ENCODE measurements at regions not wholly inside any gene's neighbourhood (a gene's known extent, or its start where the extent isn't known, plus 50 kb on each side); places are given as distances from the start of the nearest gene placed in this dataset.

- TF ChIP-seq ETV5 (CRISPR knock-in tag; IDR thresholded peaks at IDR 0.05; ENCODE audit: borderline replicate concordance) (peak; percentile 84; the same call in 1 of the 2 replicates), CBFB (CRISPR knock-in tag; IDR thresholded peaks at IDR 0.05) (no peak), TEF (CRISPR knock-in tag; IDR thresholded peaks at IDR 0.05) (peak; percentile 98), TOPORS (CRISPR knock-in tag; IDR thresholded peaks at IDR 0.05) (no peak), EHMT2 (IDR thresholded peaks at IDR 0.05; ENCODE audit: borderline replicate concordance, low read depth, low read length) (peak; percentile 82; the same call in 1 of the 2 replicates), ZNF713 (CRISPR knock-in tag; IDR thresholded peaks at IDR 0.05) (no peak), HMG20B (CRISPR knock-in tag; conservative IDR thresholded peaks at IDR 0.05) (peak; percentile 63; the same call in 1 of the 2 replicates), SAFB2 (CRISPR knock-in tag; IDR thresholded peaks at IDR 0.05; ENCODE audit: borderline replicate concordance, low read depth) (peak; percentile 8; the same call in 1 of the 2 replicates), JDP2 (CRISPR knock-in tag; IDR thresholded peaks at IDR 0.05; ENCODE audit: borderline replicate concordance) (no peak), HDAC1 (CRISPR knock-in tag; IDR thresholded peaks at IDR 0.05) (peak; percentile 74; the same call in 1 of the 2 replicates), MED13 (CRISPR knock-in tag; IDR thresholded peaks at IDR 0.05) (no peak), FOXK1 (CRISPR knock-in tag; IDR thresholded peaks at IDR 0.05; ENCODE audit: borderline replicate concordance, low read depth) (peak; percentile 71; the same call in 1 of the 2 replicates), TCF12 (IDR thresholded peaks at IDR 0.05) (no peak), TCF12 (CRISPR knock-in tag; IDR thresholded peaks at IDR 0.05) (peak; percentile 39; the same call in 1 of the 2 replicates), BCL6 (CRISPR knock-in tag; IDR thresholded peaks at IDR 0.05) (peak; percentile 80), IRF2 (CRISPR knock-in tag; IDR thresholded peaks at IDR 0.05) (no peak), ZNF335 (CRISPR knock-in tag; IDR thresholded peaks at IDR 0.05) (peak; percentile 56; the same call in 1 of the 2 replicates), SMC3 (IDR thresholded peaks at IDR 0.05; ENCODE audit: low read length) (0 out of 2 replicates have a peak, but pooled peaks have one; percentile 20), MAZ (IDR thresholded peaks at IDR 0.05; ENCODE audit: borderline replicate concordance, low read depth, low read length) (no peak), MAZ (CRISPR knock-in tag; IDR thresholded peaks at IDR 0.05; ENCODE audit: low read depth) (peak; percentile 70), MTA1 (CRISPR knock-in tag; IDR thresholded peaks at IDR 0.05; ENCODE audit: borderline replicate concordance) (no peak), STAG1 (CRISPR knock-in tag; IDR thresholded peaks at IDR 0.05) (peak; percentile 20; the same call in 1 of the 2 replicates), ZNF792 (CRISPR knock-in tag; IDR thresholded peaks at IDR 0.05) (peak; percentile 83; the same call in 1 of the 2 replicates), RAD21 (CRISPR knock-in tag; IDR thresholded peaks at IDR 0.05) (0 out of 2 replicates have a peak, but pooled peaks have one; percentile 4), FOXP1 (IDR thresholded peaks at IDR 0.05) (peak; percentile 59), FOXP1 (CRISPR knock-in tag; IDR thresholded peaks at IDR 0.05) (peak; percentile 93), ETV6 (CRISPR knock-in tag; conservative IDR thresholded peaks at IDR 0.05) (no peak), ZBTB7A (CRISPR knock-in tag; IDR thresholded peaks at IDR 0.05) (0 out of 2 replicates have a peak, but pooled peaks have one; percentile 54), BRD4 (CRISPR knock-in tag; IDR thresholded peaks at IDR 0.05) (no peak; the same call in 1 of the 2 replicates), SRSF1 (optimal IDR thresholded peaks at IDR 0.05; ENCODE audit: low read depth, low read length) (no peak), PHF5A (CRISPR knock-in tag; IDR thresholded peaks at IDR 0.05; ENCODE audit: low read depth, unreplicated experiment) (no peak), NR2C2 (CRISPR knock-in tag; IDR thresholded peaks at IDR 0.05; ENCODE audit: borderline replicate concordance) (0 out of 2 replicates have a peak, but pooled peaks have one; percentile 64), ARID2 (CRISPR knock-in tag; IDR thresholded peaks at IDR 0.05; ENCODE audit: borderline replicate concordance) (no peak), CHD4 (IDR thresholded peaks at IDR 0.05; ENCODE audit: borderline replicate concordance, low read length) (0 out of 2 replicates have a peak, but pooled peaks have one; percentile 71)
Observed at GRCh38 chr1:229131243-229132105, 139.4 kb upstream of the RAB4A start (continued).

Measured in HepG2 (cell line).